Non-pigmented ciliary epithelial cell (primary cell): ENCODE measurements at regions not wholly inside any gene's neighbourhood (a gene's known extent, or its start where the extent isn't known, plus 50 kb on each side); places are given as distances from the start of the nearest gene placed in this dataset.
"Not testable (repeated sequence)": the region's sequence is repeated elsewhere in the genome, so short reads cannot be mapped to it uniquely, and the experiment has no call there.

Experiments
- DNase-seq: peaks from one replicate; pipeline ENCODE4 v3.0.0-alpha.2; 2010; ENCODE audit warnings: low read depth

DNA sequence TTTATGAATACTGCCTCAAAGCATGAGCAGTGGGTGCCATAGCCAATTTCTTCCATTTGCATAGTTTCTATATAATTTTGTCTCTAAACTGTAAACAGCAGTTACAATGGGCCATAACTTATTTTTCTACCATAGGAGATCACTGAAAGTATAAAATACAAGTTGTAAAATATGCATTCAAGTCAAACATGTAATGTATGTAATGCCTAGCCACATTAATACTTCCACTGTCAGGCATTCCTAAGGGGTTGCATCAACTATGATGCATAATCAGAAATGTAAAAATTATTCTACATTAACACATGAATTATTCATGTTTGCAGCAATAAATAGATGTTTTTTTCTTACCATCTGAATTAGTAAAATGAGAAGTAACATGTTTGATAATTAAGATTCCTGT lies 560.3 kb upstream of the ZP4 start:
- no peak for DNase-seq

GRCh38 chr1:238443687-238444086 lies 553.0 kb upstream of the ZP4 start:
- no peak for DNase-seq

- no peak for DNase-seq
Observed at GRCh38 chr1:238439511-238439910, 548.8 kb upstream of the ZP4 start.

DNA sequence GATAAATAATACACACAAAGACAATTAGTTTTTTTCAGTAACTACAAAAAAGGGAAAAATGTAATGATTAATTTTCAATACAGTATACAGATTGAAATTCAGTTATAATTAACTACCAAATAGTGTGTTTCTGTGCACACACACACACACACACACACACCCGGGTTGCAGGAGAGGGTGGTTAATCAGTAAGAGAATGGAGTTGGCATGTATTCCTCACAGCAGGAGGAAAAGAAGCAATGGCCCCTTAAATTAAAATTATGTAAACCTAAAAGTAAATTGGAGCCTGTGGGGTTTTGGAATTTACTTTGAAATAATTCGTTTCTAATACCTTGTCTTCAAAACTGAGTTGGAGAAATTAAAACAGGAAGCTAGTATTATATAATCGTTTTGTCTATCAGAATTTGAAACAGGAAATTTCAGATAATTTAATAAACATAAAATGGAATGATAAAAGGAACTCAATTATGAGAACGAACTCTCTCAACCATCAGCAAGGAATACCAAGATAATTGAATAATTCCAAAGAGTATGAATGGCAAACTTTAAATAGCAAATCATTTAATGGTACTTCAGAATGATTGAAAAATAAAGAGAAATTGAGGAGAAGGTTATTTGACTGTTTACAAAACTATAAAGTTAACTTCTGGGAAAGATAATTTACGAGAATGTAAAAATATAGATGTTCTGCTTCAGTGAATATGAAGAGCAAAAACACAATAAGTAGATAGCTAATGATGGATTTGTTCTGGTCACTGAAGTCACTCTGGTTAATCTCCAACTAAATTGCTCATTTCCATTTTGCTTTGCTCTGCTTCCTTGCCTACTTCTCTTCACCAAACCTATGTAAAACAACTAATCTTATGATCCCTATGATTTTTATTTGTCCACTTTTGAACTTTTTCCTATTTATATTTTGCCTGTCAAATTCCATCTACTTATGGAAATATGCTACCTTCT lies 547.9 kb upstream of the ZP4 start:
- DNase-seq, result no peak

- not testable (repeated sequence) for DNase-seq
Observed at GRCh38 chr1:238429703-238430102, 539.0 kb upstream of the ZP4 start.

DNA sequence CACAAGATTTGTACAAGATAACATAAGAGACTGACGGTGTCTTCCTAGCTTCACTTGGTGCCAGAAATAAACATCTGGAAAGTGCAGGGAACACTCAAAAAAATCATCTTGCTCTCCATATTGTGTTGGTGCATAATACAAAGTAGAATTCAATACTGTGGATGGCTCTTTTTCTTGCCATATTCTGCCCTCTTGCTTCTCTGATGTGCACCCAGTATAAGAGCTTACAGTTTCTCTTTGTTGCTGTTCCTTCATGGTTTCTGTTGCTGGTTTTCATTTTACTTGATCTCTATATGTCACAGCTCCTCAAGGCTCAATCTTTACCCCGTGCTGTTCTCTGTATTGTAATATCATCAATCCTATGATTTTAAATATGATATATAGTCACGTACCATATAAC lies 528.5 kb upstream of the ZP4 start:
- no peak for DNase-seq

DNA sequence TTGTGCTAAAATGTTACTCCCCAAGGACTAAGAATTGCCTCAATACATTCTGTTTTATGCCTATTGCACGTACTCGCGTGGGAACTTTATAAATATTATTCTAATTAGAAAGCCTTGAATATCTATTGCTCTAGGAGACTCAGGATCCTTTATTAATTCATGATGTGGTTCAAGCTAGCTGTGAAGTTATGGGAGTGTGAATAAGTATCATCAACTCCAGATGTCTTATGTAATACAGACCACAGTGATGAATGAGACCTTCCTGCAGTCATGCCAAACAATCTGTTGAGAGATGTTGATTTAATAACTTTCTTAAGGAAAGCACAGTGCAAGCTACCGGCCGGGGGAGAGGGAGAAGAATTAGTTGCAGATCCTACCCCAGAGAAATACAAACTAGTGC lies 519.2 kb upstream of the ZP4 start:
- DNase-seq, result peak; percentile 64

DNA sequence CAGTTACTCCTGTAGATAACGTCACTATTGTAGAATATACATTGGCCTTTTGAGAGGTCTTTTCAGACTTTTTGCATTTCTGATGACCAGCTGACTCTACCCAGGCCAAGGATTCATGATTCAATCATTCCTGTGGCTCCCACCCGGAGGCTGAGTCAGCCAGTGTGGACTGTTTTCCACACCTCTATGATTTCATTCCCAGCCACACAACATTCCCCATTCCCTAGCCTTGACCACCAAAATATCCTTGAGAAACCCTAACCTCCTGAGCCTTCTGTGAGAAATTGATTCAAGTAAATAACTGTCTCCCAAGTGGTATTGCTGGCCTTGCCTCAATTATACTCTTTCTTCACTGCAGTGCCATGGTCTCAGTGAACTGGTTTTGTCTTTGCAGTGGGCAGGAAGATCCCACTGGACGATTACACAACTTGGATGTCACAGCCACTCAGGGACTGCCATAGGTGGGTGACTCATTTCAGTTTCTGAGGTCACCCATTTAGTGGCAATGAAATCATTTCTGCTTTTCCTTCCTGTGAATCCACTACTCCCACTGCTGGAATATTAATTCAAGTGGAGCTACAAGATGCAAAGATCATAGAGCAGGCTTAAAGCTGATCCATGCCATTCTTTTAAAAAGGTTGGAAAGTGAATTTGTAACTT lies 518.6 kb upstream of the ZP4 start:
- peak; percentile 95 for DNase-seq

DNA sequence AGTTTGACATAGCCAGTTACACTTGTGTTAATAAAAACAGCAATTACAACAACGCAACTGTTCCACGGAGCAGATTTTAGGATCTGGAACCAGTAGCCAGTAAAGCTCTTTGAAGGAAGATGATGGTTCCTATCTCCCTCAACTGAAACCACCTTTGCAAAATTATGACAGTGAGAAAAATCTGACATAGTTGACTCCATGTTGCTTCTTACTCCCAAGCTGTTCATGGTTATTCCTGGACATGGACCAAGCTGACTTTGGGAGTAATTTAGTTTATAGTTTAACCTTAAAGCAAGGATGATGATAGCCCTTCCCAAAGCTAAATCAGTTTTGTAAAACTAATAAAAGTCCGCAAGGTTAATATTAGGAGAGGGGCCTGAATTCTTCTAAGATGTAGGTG lies 518.0 kb upstream of the ZP4 start:
- DNase-seq, result no peak

DNA sequence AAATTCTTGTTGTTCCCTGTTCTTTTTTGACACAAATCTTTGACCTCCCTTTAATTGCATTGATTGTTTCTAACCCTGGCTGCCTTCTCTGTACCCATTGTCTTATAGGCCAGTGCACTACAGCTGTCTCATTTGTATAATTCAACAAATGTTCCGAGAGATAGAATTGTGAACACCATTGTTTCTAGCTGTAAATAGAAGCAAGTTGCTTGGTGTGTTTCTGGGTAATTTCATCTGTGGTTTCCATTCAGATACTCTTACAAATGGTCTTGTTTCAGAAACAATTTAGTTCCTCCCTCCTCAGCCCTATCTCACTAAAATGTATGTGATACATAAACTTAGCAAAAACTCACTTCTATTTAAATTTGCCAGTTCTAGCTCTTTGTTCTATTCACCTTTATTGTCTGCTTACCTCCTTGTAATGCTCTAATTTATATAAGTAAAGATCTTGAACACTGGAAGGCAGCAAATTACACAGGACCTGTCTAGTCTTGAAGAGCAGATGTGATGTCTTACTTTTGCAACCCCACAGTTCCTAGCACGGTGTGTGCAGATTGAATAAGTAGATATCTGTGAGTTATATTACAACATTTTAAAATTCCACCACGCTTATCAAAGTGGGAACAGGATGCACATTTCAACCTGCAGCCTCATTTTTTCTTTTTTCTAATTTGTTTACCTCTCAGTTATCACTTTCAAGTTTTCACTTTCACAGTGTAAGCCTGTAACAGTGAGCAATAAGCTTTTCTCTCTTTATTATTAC lies 515.6 kb upstream of the ZP4 start:
- no peak for DNase-seq

- DNase-seq, result no peak
Observed at GRCh38 chr1:238404921-238405320, 514.2 kb upstream of the ZP4 start.

DNA sequence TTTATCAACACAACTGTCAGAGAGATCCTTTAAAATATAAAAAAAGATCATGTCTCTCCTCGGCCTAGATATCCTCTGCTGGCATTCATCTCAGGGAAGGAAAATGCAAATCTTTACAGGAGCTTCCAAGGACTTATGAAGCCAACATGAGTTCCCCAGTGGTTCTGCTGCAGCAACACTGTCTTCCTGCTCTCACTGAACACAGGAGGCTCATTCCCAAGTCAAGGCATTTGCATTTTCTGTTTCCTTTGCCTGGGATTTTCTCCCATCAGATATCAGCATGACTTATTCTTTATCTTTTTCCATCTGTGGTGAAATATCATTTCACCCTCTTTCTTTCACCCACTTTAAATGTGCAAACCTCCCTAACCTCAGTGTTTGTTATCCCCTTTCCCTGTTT lies 513.8 kb upstream of the ZP4 start:
- no peak for DNase-seq

GRCh38 chr1:238401144-238401543 lies 510.4 kb upstream of the ZP4 start:
- DNase-seq, result no peak

GRCh38 chr1:238399558-238399957 lies 508.8 kb upstream of the ZP4 start:
- DNase-seq, result no peak

DNA sequence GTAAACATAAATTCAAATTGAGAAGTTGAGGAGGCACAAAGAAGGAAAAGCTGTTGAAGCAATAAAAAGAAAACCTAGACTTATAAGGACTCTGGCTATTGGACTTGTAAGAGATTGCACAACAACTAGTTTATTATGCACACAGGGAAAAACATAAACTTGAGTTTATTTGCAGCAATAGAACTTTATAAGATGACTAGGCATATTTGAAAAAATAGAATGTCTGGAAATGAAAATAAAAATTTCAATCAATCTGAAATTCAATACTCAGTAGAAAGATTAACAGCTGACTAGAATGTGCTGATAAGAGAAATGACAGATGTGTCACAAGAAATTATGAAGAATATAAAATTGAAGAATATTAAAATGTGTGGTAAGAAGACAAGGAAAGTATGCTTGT lies 505.4 kb upstream of the ZP4 start:
- no peak for DNase-seq

DNA sequence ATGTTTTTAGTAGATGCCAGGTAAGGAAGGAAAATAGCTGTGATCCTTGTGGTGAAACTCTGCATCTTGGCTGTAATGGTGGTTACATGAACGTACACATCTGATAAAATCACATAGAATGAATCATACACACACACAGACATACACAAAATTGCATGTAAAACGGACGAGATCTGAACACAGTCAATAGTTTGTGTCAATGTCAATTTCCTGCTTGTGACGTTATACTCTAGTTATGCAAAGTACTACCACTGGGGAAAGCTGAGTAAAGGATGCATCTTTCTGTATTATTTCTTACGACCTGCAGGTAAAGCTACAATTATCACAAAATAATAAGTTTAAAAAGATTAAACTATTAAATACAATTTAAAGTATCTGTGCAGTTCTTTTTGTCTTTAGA lies 493.7 kb upstream of the ZP4 start:
- no peak for DNase-seq

- DNase-seq, result no peak
Observed at GRCh38 chr1:238380167-238380566, 489.4 kb upstream of the ZP4 start.

- not testable (repeated sequence) for DNase-seq
Observed at GRCh38 chr1:238379446-238379845, 488.7 kb upstream of the ZP4 start.

DNA sequence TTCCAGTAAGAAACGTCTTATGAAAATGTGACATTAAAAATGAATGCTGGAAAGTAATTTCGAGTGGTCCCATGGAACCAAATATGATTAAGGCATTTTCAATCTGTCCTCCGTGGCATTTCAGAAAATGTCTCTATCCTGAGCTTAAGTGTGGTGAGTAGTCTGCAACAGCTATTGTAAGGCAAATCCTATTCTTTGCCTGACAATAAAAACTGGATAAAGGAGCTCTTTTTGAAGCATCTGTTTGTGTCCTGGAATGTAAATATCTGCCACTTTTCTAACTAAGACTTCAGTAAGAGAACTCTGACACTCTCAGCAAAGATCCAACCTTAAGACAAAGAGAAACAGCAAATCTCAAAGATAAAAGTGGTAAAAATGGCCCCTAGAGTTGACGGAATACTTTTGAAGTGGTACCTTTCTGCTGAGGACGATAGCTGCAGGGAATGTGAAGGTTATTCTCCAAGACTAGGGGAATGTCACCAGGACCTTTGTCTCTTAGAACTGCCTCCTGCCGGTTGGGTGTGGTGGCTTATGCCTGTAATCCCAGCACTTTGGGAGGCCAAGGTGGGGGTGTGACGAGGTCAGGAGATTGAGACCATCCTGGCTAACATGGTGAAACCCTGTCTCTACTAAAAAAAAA lies 486.7 kb upstream of the ZP4 start:
- no peak for DNase-seq

- no peak for DNase-seq
Observed at GRCh38 chr1:238370599-238370998, 479.9 kb upstream of the ZP4 start.

GRCh38 chr1:238364214-238364892 lies 473.6 kb upstream of the ZP4 start:
- DNase-seq, result no peak

DNA sequence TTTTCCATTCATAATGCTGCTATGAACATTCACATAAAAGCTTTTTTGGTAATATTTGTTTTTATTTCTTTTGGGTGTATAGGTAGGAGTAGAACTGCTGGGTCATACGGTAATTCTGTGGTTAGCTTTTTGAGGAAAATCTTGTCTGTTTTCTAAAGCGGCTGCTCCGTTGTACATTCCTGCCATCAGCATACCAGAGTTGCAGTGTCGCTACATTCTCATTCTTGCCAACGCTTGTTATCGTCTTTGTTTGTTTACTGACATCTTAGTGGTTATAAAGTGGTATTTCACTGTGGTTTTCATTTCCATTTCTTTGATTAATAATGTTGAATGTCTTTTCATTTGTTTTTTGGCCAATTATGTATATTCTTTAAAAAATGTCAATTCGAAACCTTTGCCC lies 469.8 kb upstream of the ZP4 start:
- DNase-seq, result no peak
